ENCODE measurements at regions not wholly inside any gene's neighbourhood (a gene's known extent, or its start where the extent isn't known, plus 50 kb on each side); places are given as distances from the start of the nearest gene placed in this dataset.

GRCh38 chr12:102722147-102722546 lies 194.9 kb downstream of the PAH start:
- TF ChIP-seq TAF1 (IDR thresholded peaks at IDR 0.05; ENCODE audit: low read depth, low read length) = no peak
- no peak for TF ChIP-seq POLR2A (IDR thresholded peaks at IDR 0.05; ENCODE audit: control extremely low read depth in 1 of 2, low read depth in 2 of 2, low read length in 2 of 2)
- no peak for TF ChIP-seq HDAC6 (IDR thresholded peaks at IDR 0.05; ENCODE audit: low read depth, low read length)
- no peak for TF ChIP-seq KDM5A (IDR thresholded peaks at IDR 0.05; ENCODE audit: low read length)
- TF ChIP-seq CTCF (IDR thresholded peaks at IDR 0.05; ENCODE audit: control extremely low read depth in 1 of 3, insufficient read depth in 1 of 3, low read depth in 1 of 3, low read length in 3 of 3) = no peak
- TF ChIP-seq CEBPB (IDR thresholded peaks at IDR 0.05; ENCODE audit: low read depth, low read length) = no peak
- no peak for TF ChIP-seq GABPA (IDR thresholded peaks at IDR 0.05; ENCODE audit: borderline replicate concordance, insufficient read depth, low read length)
- no peak for TF ChIP-seq ATF3 (IDR thresholded peaks at IDR 0.05; ENCODE audit: insufficient read depth, low read depth, low read length)
- no peak for TF ChIP-seq EZH2 (IDR thresholded peaks at IDR 0.05; ENCODE audit: low read depth, low read length, severe bottlenecking)

Data from H1 (cell line).